Mucosa of rectum (tissue), 2 donors: ENCODE measurements at regions not wholly inside any gene's neighbourhood (a gene's known extent, or its start where the extent isn't known, plus 50 kb on each side); places are given as distances from the start of the nearest gene placed in this dataset.

Experiments
- H3K27ac ChIP-seq, 2 donors: one replicate each; pipeline ENCODE4 v1.7.0; 2013; ENCODE audit warnings: inconsistent platforms in 2 of 2, low read depth in 2 of 2, low read length in 2 of 2
- H3K27me3 ChIP-seq, 2 donors: one replicate each; pipeline ENCODE4 v1.7.0; 2013; ENCODE audit warnings: low read length in 2 of 2; ENCODE audit not compliant: control insufficient read depth in 2 of 2, insufficient read depth in 2 of 2
- H3K36me3 ChIP-seq, 2 donors: one replicate each; pipeline ENCODE4 v1.7.0; 2013; ENCODE audit warnings: low read length in 2 of 2; ENCODE audit not compliant: control insufficient read depth in 2 of 2, insufficient read depth in 2 of 2
- H3K4me1 ChIP-seq, 2 donors: one replicate each; pipeline ENCODE4 v1.7.0; 2013; ENCODE audit warnings: low read length in 2 of 2, mild to moderate bottlenecking in 1 of 2; ENCODE audit not compliant: control insufficient read depth in 2 of 2, insufficient read depth in 2 of 2
- H3K4me3 ChIP-seq, 2 donors: one replicate each; pipeline ENCODE4 v1.7.0; 2013; ENCODE audit warnings: low read length in 2 of 2
- H3K9ac ChIP-seq, 2 donors: one replicate each; pipeline ENCODE4 v1.7.0; 2013; ENCODE audit warnings: low read length in 2 of 2, low read depth in 1 of 2, mild to moderate bottlenecking in 1 of 2
- H3K9me3 ChIP-seq, 2 donors: one replicate each; pipeline ENCODE4 v1.7.0; 2013; ENCODE audit warnings: low read length in 2 of 2; ENCODE audit not compliant: control insufficient read depth in 2 of 2
- donor health status: healthy.
- donor health status: Normal muscosa, but diverticular disease.

DNA sequence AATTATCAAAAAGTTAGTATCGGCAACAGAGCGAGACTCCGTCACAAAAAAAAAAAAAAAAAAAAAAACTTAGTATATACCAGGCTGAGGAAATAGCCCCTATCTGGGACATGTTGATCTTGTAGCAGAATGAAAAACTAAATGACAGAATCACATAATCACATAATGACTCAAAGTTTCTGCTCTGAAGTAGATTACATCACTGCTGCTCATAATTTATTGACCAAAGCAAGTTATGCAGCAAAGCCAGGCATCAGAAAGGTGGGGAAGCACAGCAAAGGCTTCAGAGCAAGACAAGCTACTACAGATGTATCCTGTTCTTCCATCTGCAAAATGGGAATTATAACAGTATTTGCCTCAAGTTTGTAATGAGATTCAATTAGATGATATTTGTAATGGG, 68.1 kb downstream of the BOD1L2 start:
- peaks cover 2 to 3% of the 10 kb centered on the region in 2 donors for H3K4me1 ChIP-seq
- H3K4me3 ChIP-seq: no peak overlapping the region
- no peaks in the 10 kb centered on the region for H3K27me3 ChIP-seq
- no peak overlapping the region for H3K9ac ChIP-seq
- no peaks in the 10 kb centered on the region for H3K9me3 ChIP-seq
- H3K36me3 ChIP-seq: no peaks in the 10 kb centered on the region
- H3K27ac ChIP-seq: no peak overlapping the region

DNA sequence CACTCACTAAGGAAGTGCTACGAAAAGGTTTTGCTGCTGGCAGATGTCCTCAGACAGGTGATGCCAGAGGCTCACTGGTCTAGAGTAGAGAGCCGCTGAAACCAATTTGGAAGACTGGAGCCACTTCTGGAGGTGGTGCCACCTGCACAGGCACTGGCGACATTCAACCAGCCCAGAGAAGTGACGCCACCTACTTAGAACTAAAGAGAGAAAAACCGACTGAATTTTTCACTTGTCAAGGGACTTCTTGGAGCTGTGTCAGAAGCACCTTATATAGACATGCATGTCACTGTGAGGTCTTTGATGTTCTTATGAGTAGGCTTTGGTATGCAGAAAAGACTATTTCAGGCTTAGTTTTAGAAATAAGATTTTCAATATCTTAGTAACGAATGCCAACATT, 71.4 kb downstream of the BOD1L2 start:
- Histone ChIP-seq H3K36me3 (no peaks in the 10 kb centered on the region), H3K27ac (no peak overlapping the region), H3K9me3 (no peaks in the 10 kb centered on the region), H3K27me3 (no peaks in the 10 kb centered on the region), H3K4me3 (no peak overlapping the region), H3K9ac (no peak overlapping the region), H3K4me1 (no peaks in the 10 kb centered on the region)

DNA sequence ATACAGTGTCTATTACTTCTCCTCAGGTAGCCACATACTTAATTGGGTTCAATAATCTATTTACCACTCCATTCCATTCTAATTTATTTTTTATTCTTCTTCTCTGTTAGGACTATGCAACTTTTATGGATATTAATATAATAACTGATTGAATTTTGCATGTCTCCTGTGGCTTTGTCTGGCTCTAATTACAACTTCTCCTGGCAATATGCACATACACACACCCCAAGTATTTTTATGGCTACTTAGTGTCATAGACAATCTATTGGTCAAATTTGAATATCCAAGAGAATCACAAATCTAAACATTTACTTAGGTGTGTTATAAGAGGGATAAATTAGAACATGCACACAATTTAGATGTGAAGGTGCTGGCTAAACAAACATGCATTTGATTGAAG, 73.1 kb downstream of the BOD1L2 start:
- Histone ChIP-seq H3K27ac (no peak overlapping the region), H3K4me1 (no peaks in the 10 kb centered on the region), H3K27me3 (no peaks in the 10 kb centered on the region), H3K9ac (no peak overlapping the region), H3K9me3 (no peaks in the 10 kb centered on the region), H3K4me3 (no peak overlapping the region), H3K36me3 (no peaks in the 10 kb centered on the region)

DNA sequence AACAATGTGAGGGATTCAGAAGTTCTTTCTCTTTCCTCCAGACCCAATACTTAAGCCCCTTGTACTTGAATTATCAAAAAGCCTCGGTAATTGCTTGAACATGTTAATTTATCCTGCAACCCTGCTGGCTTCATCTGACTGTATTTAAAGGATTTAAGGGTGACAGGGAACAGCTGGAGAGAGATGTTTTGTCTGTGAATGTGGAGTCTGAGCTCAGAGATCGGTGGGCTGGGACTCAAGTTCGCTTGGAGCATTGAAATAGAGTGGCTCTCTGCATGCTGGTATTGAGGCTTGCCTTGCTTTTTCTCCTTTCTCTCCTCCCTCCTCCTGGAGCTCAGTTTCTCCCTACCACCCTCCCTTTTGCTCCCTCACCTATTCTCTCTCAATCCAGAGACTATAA, 73.6 kb downstream of the BOD1L2 start:
- H3K9ac ChIP-seq: no peak overlapping the region
- H3K27ac ChIP-seq: no peak overlapping the region
- no peaks in the 10 kb centered on the region for H3K9me3 ChIP-seq
- no peaks in the 10 kb centered on the region for H3K4me1 ChIP-seq
- no peak overlapping the region for H3K4me3 ChIP-seq
- H3K36me3 ChIP-seq: no peaks in the 10 kb centered on the region
- H3K27me3 ChIP-seq: no peaks in the 10 kb centered on the region

DNA sequence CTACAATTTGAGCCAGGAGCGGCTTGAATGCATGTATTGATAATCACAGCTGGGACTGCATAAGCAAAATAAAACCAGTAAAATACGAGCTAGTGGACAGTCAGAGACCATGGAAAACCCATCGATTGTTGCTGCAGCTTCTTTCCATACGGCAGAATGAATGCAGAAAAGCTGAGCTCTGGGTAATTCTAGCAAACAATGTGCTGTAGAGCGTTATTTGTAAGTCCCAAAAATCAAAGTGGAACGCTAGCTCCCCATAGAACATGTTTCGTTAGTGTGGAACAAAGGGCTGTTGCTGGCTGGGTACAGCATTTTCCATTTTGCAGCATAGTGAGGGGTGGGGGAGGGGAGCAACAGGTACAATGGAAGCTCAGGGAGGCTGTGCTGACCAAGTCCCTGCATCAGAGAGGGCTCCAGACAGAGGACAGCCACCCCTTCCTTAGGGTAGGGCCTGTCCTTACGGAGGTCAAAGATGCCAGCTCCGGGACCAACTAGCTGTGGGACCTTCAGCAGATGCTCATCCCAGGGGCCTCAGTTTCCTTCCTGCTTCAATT, 74.1 kb downstream of the BOD1L2 start:
- Histone ChIP-seq H3K4me1 (no peaks in the 10 kb centered on the region), H3K9me3 (no peaks in the 10 kb centered on the region), H3K9ac (no peak overlapping the region), H3K4me3 (no peak overlapping the region), H3K36me3 (no peaks in the 10 kb centered on the region), H3K27ac (no peak overlapping the region), H3K27me3 (no peaks in the 10 kb centered on the region)

DNA sequence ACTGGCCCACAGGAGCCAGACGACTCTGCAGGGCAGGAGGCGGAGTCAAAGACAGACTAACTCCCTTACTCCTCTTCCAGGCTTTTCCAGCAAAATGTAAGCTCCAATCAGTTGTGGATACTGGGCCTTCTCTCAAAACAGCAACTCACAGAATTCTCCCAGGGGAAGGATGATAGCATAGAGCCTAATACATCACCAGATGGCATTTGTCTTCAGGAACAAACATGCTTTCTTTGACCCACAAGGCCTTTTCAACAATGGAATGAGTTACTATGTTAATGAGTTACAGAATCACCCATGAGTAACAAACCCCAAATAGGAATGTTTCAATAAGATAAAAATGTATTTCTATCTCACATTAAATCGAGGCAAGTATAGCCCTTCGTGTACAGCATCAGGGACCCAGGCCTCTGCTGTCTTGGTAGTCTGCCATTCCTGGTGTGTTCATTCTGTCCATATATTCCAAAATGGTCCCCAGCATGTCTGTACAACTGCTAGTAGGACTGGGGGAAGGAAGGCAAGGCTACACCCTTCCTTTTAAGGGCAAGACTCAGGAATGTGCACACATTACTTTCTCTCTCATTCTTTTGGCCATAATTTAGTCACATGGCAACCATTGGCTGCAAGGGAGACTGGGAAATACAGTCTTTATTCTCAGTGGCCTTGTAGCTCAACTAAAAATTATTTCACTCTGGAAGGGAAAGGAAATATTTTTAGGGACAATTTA, 76.4 kb downstream of the BOD1L2 start:
- H3K4me1 ChIP-seq: no peaks in the 10 kb centered on the region
- no peak overlapping the region for H3K27ac ChIP-seq
- no peak overlapping the region for H3K9ac ChIP-seq
- H3K27me3 ChIP-seq: no peaks in the 10 kb centered on the region
- no peaks in the 10 kb centered on the region for H3K9me3 ChIP-seq
- no peak overlapping the region for H3K4me3 ChIP-seq
- no peaks in the 10 kb centered on the region for H3K36me3 ChIP-seq

DNA sequence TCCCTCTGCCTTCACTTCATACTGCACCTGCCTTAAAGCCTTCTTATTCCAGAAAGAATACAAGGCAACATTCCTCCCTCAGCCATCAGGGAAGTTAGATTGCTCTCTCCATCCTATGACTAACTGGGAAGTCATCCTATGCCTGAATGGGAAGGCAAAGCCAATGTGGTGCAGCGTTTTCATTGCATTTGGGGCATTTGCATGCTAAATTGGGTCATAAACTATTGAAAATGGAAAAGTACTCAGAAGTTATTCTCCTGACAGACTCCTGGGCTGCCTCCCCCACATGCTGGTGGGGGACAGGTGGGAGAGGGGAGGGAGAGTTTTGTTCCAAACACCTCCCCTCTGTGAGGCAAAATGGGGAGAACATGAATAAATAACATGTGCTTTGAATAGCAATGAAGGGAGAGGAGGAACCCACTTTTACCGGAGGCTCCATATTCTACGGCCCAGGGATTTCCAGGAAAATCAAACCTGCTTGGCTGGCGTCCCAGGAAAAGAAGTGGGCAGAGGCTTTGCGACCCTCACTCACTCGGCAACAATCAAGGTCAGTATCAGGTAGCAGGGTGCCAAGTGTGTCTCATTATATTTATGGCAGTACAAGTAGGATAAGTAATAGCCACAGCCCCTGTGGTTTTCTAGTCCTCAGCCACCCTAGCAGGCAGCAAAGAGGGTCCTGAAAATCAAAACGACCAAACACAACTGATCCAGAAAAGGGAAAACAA, 84.1 kb downstream of the BOD1L2 start:
- Histone ChIP-seq H3K4me3 (no peak overlapping the region), H3K36me3 (no peaks in the 10 kb centered on the region), H3K9ac (no peak overlapping the region), H3K9me3 (no peaks in the 10 kb centered on the region), H3K4me1 (no peaks in the 10 kb centered on the region), H3K27me3 (no peaks in the 10 kb centered on the region), H3K27ac (no peak overlapping the region)

DNA sequence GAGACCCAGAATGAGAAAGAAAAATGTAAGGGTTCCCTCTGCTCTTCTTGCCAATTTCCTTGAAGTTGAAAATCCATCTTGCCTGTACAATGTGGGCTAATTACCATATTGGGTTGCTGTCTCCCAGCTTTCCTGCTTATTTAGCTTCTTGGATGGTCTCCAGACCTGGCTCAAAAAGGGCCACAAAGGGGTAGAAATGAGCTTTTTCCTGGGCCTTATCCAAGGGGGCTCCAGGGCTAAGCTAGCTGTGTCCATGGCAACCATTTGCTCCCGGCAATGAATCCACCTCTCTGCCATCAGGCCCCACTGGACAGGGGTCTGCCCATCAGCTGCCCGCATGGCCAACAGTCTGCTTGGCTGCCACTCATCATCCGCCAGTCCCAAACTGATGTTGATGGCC, 85.0 kb downstream of the BOD1L2 start:
- no peaks in the 10 kb centered on the region for H3K9me3 ChIP-seq
- no peak overlapping the region for H3K27ac ChIP-seq
- H3K27me3 ChIP-seq: no peaks in the 10 kb centered on the region
- no peaks in the 10 kb centered on the region for H3K36me3 ChIP-seq
- no peak overlapping the region for H3K9ac ChIP-seq
- H3K4me1 ChIP-seq: no peaks in the 10 kb centered on the region
- no peak overlapping the region for H3K4me3 ChIP-seq

DNA sequence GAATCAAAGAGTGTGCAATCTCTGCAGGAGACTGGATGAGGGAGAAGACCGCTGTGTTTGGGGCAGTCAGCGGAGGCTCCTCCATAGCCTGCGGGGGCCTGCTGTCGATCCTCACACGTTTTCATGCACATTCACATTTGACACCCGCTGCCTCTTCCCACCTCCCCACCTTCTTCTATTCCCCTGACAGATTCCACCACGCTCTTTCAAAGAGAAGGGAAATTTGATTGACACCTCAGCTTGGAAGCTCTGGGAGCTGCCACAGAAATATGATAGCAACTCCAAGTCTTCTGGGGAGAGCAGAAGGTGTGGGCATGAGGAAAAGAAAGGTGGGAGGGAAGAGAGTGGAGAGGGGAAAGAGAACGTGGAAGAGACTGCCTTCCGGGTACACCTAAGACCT, 87.5 kb downstream of the BOD1L2 start:
- H3K9ac ChIP-seq: no peak overlapping the region
- H3K27me3 ChIP-seq: no peaks in the 10 kb centered on the region

DNA sequence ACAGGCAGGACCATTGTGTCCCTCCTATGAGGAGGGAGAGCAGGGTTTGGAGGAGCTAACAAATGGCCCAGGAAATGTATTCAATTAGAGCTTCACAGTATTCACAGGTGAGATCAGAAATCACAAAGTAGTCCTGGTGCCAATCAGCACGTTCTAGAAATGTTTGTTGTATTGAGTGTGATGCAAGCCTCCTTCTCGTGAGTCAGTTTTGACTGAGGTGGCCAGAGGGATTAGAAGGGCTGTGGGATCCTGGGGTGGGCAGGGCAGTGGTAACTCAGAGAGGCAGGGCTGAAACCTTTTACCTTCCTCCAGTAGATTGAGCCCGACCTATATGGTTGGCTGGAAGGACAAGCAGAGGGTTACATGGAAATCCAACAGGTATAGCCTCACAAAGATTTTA, 95.0 kb downstream of the BOD1L2 start:
- Histone ChIP-seq H3K9ac (no peak overlapping the region), H3K36me3 (no peaks in the 10 kb centered on the region), H3K4me1 (no peaks in the 10 kb centered on the region), H3K4me3 (no peak overlapping the region), H3K27ac (no peak overlapping the region), H3K27me3 (no peaks in the 10 kb centered on the region), H3K9me3 (no peaks in the 10 kb centered on the region)

More for the DNA sequence above, 87.5 kb downstream of the BOD1L2 start:
- Histone ChIP-seq H3K27ac (no peak overlapping the region), H3K4me3 (no peak overlapping the region), H3K9me3 (no peaks in the 10 kb centered on the region), H3K36me3 (no peaks in the 10 kb centered on the region), H3K4me1 (no peaks in the 10 kb centered on the region)
